WTC11 (cell line): ENCODE measurements at regions not wholly inside any gene's neighbourhood (a gene's known extent, or its start where the extent isn't known, plus 50 kb on each side); places are given as distances from the start of the nearest gene placed in this dataset.

Source experiments
- ATAC-seq: fragments of 200-7000 bp; cut with Tn5 transposase; 2 replicates; pipeline ENCODE4 v1.10.0; 2021; ENCODE audit warnings: mild to moderate bottlenecking, moderate library complexity
- CTCF ChIA-PET: fragments of 300-600 bp; sonication (Branson Sonifier 250); formaldehyde crosslinking; loops from one replicate; lab custom pipeline; 2021; ENCODE audit warnings: antibody characterized with exemption; lab: Charles Lee
- POLR2A ChIA-PET: fragments of 350-600 bp; sonication (Branson Sonifier 250); formaldehyde crosslinking; loops from one replicate; lab custom pipeline; 2021; ENCODE audit warnings: antibody characterized with exemption; lab: Charles Lee
- DNase-seq: peaks from one replicate; pipeline ENCODE4 v3.0.0; 2021; ENCODE audit warnings: low spot score
- H3K27ac Mint-ChIP-seq: 2 replicates; pipeline ENCODE4 v1.8.0; 2021; ENCODE audit warnings: mixed read lengths
- H3K27me3 Mint-ChIP-seq: 2 replicates; pipeline ENCODE4 v1.8.0; 2021; ENCODE audit warnings: low read depth, mild to moderate bottlenecking, moderate library complexity, mixed read lengths
- H3K36me3 Mint-ChIP-seq: 2 replicates; pipeline ENCODE4 v1.8.0; 2021; ENCODE audit warnings: mixed read lengths
- H3K4me1 Mint-ChIP-seq: 2 replicates; pipeline ENCODE4 v1.8.0; 2022; ENCODE audit warnings: mixed read lengths
- H3K4me3 Mint-ChIP-seq: 2 replicates; pipeline ENCODE4 v1.8.0; 2021; ENCODE audit warnings: mild to moderate bottlenecking, moderate library complexity, mixed read lengths
- H3K9me3 Mint-ChIP-seq: 2 replicates; pipeline ENCODE4 v1.8.0; 2021; ENCODE audit warnings: mixed read lengths
- CREM ChIP-seq: sonication (generic); formaldehyde crosslinking; IDR thresholded peaks from 2 replicates; pipeline ENCODE4 v1.8.1; 2022; ENCODE audit warnings: mild to moderate bottlenecking, missing genetic modification reagents, moderate library complexity
- ETV6 ChIP-seq: sonication (generic); formaldehyde crosslinking; IDR thresholded peaks from 2 replicates; pipeline ENCODE4 v1.8.1; 2022; ENCODE audit warnings: mild to moderate bottlenecking, missing genetic modification reagents
- FOXJ3 ChIP-seq: sonication (generic); formaldehyde crosslinking; IDR thresholded peaks from 2 replicates; pipeline ENCODE4 v1.9.0; 2021; ENCODE audit warnings: missing genetic modification reagents, mild to moderate bottlenecking, borderline replicate concordance
- GTF2I ChIP-seq: fragments of 250-450 bp; sonication (Bioruptor Pico); conservative IDR thresholded peaks from 2 replicates; pipeline ENCODE4 v1.4.0; 2021; ENCODE audit warnings: mild to moderate bottlenecking
- MAX ChIP-seq: sonication (generic); formaldehyde crosslinking; IDR thresholded peaks from 2 replicates; pipeline ENCODE4 v1.8.0; 2022; ENCODE audit warnings: mild to moderate bottlenecking, missing genetic modification reagents
- NR1H2 ChIP-seq: sonication (generic); formaldehyde crosslinking; IDR thresholded peaks from 2 replicates; pipeline ENCODE4 v1.9.0; 2021; ENCODE audit warnings: mild to moderate bottlenecking, moderate library complexity, missing genetic modification reagents
- NR3C1 ChIP-seq: sonication (generic); formaldehyde crosslinking; conservative IDR thresholded peaks from 2 replicates; pipeline ENCODE4 v1.8.1; 2023; ENCODE audit warnings: low read depth, mild to moderate bottlenecking, missing genetic modification reagents
- OVOL2 ChIP-seq: fragments of 250-450 bp; sonication (Bioruptor Pico); IDR thresholded peaks from 2 replicates; pipeline ENCODE4 v1.9.0; 2021; ENCODE audit warnings: mild to moderate bottlenecking, borderline replicate concordance
- RELA ChIP-seq: sonication (generic); formaldehyde crosslinking; IDR thresholded peaks from 2 replicates; pipeline ENCODE4 v1.8.1; 2022; ENCODE audit warnings: missing genetic modification reagents, mild to moderate bottlenecking, borderline replicate concordance
- SMAD4 ChIP-seq: sonication (generic); formaldehyde crosslinking; IDR thresholded peaks from 2 replicates; pipeline ENCODE4 v1.8.0; 2022; ENCODE audit warnings: mild to moderate bottlenecking, missing genetic modification reagents
- ZBTB21 ChIP-seq: sonication (generic); formaldehyde crosslinking; IDR thresholded peaks from 2 replicates; pipeline ENCODE4 v1.8.1; 2023; ENCODE audit warnings: mild to moderate bottlenecking, missing genetic modification reagents, borderline replicate concordance
- ZBTB43 ChIP-seq: sonication (generic); formaldehyde crosslinking; IDR thresholded peaks from 2 replicates; pipeline ENCODE4 v1.8.1; 2023; ENCODE audit warnings: mild to moderate bottlenecking, missing genetic modification reagents
- TF ChIP-seq, protein P1 (sequence below): sonication (generic); formaldehyde crosslinking; conservative IDR thresholded peaks from 2 replicates; pipeline ENCODE4 v1.8.1; 2023; ENCODE audit warnings: mild to moderate bottlenecking, low read depth, missing genetic modification reagents, moderate library complexity
- TF ChIP-seq, protein P2 (sequence below): fragments of 250-450 bp; sonication (Bioruptor Pico); conservative IDR thresholded peaks from 2 replicates; pipeline ENCODE4 v1.9.0; 2021; ENCODE audit warnings: mild to moderate bottlenecking
- TF ChIP-seq, protein P3 (sequence below): sonication (generic); formaldehyde crosslinking; IDR thresholded peaks from 2 replicates; pipeline ENCODE4 v1.8.0; 2023; ENCODE audit warnings: missing genetic modification reagents, mild to moderate bottlenecking, borderline replicate concordance
- TF ChIP-seq, protein P4 (sequence below): sonication (generic); formaldehyde crosslinking; IDR thresholded peaks from 2 replicates; pipeline ENCODE4 v1.8.0; 2022; ENCODE audit warnings: mild to moderate bottlenecking, missing genetic modification reagents

DNA sequence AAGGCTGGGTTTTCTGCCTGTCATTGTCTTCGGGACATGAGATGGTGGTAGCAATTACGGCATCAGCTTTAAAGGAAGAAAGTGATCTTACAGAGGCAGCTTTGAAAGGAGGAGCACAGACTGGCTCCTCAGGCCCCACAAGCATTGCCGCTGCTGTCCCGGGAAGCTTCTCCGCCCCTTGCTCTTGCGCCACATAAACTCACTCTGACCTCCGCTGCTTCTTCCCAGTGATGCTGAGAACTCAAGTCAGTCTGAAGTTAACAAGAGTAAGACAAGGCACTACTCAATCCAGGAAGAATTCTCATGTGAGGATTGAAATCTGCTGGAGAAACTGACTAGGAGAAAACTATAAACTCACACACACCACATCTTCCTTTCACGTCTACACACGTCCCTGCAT lies 112.4 kb upstream of the RIOK3 start (continued):
- TF ChIP-seq, protein P1, sequence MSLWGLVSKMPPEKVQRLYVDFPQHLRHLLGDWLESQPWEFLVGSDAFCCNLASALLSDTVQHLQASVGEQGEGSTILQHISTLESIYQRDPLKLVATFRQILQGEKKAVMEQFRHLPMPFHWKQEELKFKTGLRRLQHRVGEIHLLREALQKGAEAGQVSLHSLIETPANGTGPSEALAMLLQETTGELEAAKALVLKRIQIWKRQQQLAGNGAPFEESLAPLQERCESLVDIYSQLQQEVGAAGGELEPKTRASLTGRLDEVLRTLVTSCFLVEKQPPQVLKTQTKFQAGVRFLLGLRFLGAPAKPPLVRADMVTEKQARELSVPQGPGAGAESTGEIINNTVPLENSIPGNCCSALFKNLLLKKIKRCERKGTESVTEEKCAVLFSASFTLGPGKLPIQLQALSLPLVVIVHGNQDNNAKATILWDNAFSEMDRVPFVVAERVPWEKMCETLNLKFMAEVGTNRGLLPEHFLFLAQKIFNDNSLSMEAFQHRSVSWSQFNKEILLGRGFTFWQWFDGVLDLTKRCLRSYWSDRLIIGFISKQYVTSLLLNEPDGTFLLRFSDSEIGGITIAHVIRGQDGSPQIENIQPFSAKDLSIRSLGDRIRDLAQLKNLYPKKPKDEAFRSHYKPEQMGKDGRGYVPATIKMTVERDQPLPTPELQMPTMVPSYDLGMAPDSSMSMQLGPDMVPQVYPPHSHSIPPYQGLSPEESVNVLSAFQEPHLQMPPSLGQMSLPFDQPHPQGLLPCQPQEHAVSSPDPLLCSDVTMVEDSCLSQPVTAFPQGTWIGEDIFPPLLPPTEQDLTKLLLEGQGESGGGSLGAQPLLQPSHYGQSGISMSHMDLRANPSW (CRISPR knock-in tag) = no peak
- TF ChIP-seq RELA (CRISPR knock-in tag) (no peak), SMAD4 (CRISPR knock-in tag) (no peak), CREM (no peak), OVOL2 (CRISPR knock-in tag) (no peak), NR1H2 (CRISPR knock-in tag) (no peak), ZBTB43 (CRISPR knock-in tag) (no peak), ETV6 (CRISPR knock-in tag) (no peak), MAX (no peak), NR3C1 (CRISPR knock-in tag) (no peak), ZBTB21 (no peak)
- TF ChIP-seq, protein P2, sequence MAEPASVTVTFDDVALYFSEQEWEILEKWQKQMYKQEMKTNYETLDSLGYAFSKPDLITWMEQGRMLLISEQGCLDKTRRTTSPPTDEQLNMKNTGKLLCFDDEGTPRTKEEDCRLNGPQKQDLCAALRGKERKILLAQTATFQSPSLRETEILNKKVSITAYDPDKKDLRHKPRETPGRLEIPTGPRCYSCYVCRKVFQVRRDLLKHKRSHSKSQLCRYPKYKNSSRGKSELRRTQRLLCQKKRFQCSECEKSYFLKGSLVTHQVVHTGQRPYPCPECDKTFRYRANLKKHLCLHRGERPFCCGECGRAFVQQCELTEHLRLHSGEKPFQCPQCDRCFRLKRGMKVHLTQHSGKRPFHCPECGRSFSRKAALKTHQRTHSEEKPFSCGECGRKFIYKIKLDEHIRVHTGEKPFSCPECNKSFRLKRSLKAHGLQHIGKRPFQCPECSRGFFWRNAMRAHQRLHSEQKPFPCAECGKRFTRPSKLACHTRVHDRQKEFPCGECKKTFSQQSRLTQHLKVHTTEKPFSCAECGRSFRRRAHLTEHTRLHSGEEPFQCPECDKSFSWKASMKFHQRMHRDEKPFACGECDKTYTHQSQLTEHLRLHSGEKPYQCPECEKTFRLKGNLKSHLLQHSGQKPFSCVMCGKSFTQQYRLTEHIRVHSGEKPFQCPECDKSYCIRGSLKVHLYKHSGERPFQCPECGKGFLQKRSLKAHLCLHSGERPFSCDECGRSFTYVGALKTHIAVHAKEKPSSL = no peak
- TF ChIP-seq, protein P3, sequence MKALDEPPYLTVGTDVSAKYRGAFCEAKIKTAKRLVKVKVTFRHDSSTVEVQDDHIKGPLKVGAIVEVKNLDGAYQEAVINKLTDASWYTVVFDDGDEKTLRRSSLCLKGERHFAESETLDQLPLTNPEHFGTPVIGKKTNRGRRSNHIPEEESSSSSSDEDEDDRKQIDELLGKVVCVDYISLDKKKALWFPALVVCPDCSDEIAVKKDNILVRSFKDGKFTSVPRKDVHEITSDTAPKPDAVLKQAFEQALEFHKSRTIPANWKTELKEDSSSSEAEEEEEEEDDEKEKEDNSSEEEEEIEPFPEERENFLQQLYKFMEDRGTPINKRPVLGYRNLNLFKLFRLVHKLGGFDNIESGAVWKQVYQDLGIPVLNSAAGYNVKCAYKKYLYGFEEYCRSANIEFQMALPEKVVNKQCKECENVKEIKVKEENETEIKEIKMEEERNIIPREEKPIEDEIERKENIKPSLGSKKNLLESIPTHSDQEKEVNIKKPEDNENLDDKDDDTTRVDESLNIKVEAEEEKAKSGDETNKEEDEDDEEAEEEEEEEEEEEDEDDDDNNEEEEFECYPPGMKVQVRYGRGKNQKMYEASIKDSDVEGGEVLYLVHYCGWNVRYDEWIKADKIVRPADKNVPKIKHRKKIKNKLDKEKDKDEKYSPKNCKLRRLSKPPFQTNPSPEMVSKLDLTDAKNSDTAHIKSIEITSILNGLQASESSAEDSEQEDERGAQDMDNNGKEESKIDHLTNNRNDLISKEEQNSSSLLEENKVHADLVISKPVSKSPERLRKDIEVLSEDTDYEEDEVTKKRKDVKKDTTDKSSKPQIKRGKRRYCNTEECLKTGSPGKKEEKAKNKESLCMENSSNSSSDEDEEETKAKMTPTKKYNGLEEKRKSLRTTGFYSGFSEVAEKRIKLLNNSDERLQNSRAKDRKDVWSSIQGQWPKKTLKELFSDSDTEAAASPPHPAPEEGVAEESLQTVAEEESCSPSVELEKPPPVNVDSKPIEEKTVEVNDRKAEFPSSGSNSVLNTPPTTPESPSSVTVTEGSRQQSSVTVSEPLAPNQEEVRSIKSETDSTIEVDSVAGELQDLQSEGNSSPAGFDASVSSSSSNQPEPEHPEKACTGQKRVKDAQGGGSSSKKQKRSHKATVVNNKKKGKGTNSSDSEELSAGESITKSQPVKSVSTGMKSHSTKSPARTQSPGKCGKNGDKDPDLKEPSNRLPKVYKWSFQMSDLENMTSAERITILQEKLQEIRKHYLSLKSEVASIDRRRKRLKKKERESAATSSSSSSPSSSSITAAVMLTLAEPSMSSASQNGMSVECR (CRISPR knock-in tag) = no peak
- TF ChIP-seq, protein P4, sequence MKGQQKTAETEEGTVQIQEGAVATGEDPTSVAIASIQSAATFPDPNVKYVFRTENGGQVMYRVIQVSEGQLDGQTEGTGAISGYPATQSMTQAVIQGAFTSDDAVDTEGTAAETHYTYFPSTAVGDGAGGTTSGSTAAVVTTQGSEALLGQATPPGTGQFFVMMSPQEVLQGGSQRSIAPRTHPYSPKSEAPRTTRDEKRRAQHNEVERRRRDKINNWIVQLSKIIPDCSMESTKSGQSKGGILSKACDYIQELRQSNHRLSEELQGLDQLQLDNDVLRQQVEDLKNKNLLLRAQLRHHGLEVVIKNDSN (CRISPR knock-in tag) = no peak

DNA sequence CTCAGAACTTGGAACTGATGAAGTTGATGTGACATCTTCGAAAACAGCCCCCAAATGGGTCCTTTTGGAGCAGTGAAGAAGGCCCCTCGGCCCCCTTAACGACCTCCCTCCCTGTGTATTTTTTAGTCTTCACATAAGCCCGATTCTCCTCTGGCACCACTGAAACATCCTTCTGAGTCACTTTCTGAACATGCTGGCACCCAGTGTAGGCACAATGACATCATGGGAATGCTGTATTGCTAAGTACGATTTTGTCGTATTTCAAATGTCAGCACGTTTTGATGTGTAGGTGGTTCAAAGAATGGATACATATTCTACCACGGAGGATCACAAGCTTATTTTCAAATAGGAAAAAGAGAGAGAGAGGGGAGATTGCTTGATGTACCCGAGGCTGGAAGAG lies 111.7 kb upstream of the RIOK3 start:
- Mint-ChIP-seq H3K27ac (no peak overlapping the region), H3K4me3 (no peak overlapping the region), H3K36me3 (no peaks in the 10 kb centered on the region; the same call in 1 of the 2 replicates), H3K9me3 (no peaks in the 10 kb centered on the region), H3K4me1 (no peaks in the 10 kb centered on the region), H3K27me3 (no peaks in the 10 kb centered on the region)
- TF ChIP-seq FOXJ3 (CRISPR knock-in tag) (no peak), GTF2I (no peak)
- TF ChIP-seq, protein P3 (CRISPR knock-in tag) = no peak
- POLR2A ChIA-PET = no interaction called here
- CTCF ChIA-PET = no interaction called here
- ATAC-seq (no peak), DNase-seq (no peak)
